Activated naive CD4-positive, alpha-beta T cell treated with anti-CD3 and anti-CD28 coated beads, Interleukin-2, amount 10 ng/mL, durations not matched to agents 7 days and 5 days (primary cell): ENCODE measurements at regions not wholly inside any gene's neighbourhood (a gene's known extent, or its start where the extent isn't known, plus 50 kb on each side); places are given as distances from the start of the nearest gene placed in this dataset.
"Not testable (repeated sequence)": the region's sequence is repeated elsewhere in the genome, so short reads cannot be mapped to it uniquely, and the experiment has no call there.

ENCODE experiments used
- CTCF ChIA-PET: fragments of 350-600 bp; sonication (Branson Sonifier 250); formaldehyde crosslinking; loops from one replicate; lab custom pipeline; 2021; ENCODE audit warnings: antibody characterized with exemption; lab: Charles Lee
- DNase-seq: peaks from one replicate; pipeline ENCODE4 v3.0.0-alpha.2; 2020
- H3K27ac Mint-ChIP-seq: one replicate; pipeline ENCODE4 v1.8.0; 2021; ENCODE audit warnings: mild to moderate bottlenecking, moderate library complexity, mixed read lengths
- H3K27me3 Mint-ChIP-seq: one replicate; pipeline ENCODE4 v1.8.0; 2021; ENCODE audit warnings: mild to moderate bottlenecking, mixed read lengths
- H3K36me3 Mint-ChIP-seq: one replicate; pipeline ENCODE4 v1.8.0; 2021; ENCODE audit warnings: mixed read lengths
- H3K4me1 Mint-ChIP-seq: one replicate; pipeline ENCODE4 v1.8.0; 2021; ENCODE audit warnings: mixed read lengths
- H3K4me3 Mint-ChIP-seq: one replicate; pipeline ENCODE4 v1.8.0; 2021; ENCODE audit warnings: mild to moderate bottlenecking, moderate library complexity, mixed read lengths
- H3K9me3 Mint-ChIP-seq: one replicate; pipeline ENCODE4 v1.8.0; 2021; ENCODE audit warnings: mixed read lengths

DNA sequence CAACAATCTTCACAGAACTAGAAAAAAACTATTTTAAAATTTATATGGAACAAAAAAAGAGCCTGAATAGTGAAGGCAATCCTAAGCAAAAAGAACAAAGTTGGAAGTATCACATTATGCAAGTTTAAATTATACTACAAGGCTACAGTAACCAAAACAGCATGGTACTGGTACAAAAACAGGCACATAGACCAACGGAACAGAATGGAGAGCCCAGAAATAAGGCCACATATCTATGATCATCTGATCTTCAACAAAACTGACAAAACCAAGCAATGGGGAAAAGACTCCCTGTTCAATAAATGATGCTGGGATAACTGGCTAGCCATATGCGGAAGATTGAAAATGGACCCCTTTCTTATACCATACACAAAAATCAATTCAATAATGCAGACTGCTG lies 74.4 kb upstream of the RTN4 start:
- H3K36me3 Mint-ChIP-seq, H3K4me3 Mint-ChIP-seq, H3K9me3 Mint-ChIP-seq, CTCF ChIA-PET, H3K27ac Mint-ChIP-seq, DNase-seq, H3K4me1 Mint-ChIP-seq: not testable (repeated sequence)
- H3K27me3 Mint-ChIP-seq, result peaks cover 21% of the 10 kb centered on the region

DNA sequence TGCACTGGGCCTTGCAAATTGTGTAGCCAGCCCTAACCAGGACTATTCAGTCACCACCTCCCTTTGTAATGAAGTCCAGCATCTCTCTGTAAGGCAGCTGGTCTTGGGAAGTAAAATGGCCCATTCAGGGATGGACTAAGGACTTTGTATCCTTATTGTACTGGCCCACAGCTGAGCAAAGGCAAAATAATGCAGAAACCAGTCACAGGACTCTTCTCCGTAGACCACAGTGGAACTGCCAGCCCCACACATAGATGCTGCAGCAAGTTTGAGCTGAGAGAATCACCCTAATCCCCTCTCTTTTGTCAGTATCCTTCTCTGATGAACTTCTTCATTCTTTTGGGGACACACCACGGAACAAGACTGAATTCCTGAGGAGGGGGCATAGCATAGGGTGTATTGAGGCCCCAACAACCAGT lies 73.6 kb upstream of the RTN4 start:
- no peaks in the 10 kb centered on the region for H3K9me3 Mint-ChIP-seq
- H3K4me1 Mint-ChIP-seq, result no peaks in the 10 kb centered on the region
- H3K36me3 Mint-ChIP-seq, result no peaks in the 10 kb centered on the region
- DNase-seq, result no peak
- CTCF ChIA-PET, result no interaction called here
- H3K27ac Mint-ChIP-seq, result no peak overlapping the region
- no peak overlapping the region for H3K4me3 Mint-ChIP-seq
- H3K27me3 Mint-ChIP-seq, result peaks cover 23% of the 10 kb centered on the region

DNA sequence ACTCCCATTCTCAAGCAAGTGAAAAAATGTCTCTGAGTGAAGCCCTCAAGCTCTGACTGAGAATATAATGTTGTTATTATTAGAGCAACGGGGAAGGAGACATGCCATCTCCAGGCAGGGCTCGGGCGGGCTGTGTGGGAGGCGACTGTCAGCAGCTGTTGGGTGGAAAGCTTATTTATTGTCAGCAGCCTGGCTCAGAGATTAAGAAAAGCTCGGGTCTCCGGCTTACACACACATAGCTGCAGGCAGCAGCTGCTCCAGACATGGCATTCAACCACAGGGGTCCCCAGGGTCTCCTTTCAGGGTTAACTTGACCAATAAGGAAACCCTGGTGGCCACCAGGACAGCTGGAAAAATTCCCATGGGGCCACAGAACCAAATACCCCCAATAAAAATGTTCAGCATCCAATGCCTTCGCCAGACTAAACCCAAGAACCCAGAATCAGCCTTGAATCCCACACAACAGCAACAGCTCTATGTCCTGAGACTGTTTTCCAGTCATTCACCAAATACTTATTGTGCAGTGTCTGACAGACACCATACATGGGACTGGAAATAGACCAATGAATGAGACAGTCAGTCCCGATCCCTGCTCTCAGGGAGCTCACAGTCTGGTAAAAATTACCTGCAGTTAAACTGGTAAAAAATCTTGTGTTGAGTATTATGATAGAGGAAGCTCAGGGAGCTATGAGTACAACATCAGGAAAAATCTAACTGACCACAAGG lies 70.5 kb upstream of the RTN4 start:
- no peaks in the 10 kb centered on the region for H3K36me3 Mint-ChIP-seq
- H3K27ac Mint-ChIP-seq, result no peak overlapping the region
- peaks cover 28% of the 10 kb centered on the region for H3K27me3 Mint-ChIP-seq
- H3K4me1 Mint-ChIP-seq, result peaks cover 3% of the 10 kb centered on the region
- CTCF ChIA-PET, result no interaction called here
- no peaks in the 10 kb centered on the region for H3K9me3 Mint-ChIP-seq
- no peak for DNase-seq
- no peak overlapping the region for H3K4me3 Mint-ChIP-seq

DNA sequence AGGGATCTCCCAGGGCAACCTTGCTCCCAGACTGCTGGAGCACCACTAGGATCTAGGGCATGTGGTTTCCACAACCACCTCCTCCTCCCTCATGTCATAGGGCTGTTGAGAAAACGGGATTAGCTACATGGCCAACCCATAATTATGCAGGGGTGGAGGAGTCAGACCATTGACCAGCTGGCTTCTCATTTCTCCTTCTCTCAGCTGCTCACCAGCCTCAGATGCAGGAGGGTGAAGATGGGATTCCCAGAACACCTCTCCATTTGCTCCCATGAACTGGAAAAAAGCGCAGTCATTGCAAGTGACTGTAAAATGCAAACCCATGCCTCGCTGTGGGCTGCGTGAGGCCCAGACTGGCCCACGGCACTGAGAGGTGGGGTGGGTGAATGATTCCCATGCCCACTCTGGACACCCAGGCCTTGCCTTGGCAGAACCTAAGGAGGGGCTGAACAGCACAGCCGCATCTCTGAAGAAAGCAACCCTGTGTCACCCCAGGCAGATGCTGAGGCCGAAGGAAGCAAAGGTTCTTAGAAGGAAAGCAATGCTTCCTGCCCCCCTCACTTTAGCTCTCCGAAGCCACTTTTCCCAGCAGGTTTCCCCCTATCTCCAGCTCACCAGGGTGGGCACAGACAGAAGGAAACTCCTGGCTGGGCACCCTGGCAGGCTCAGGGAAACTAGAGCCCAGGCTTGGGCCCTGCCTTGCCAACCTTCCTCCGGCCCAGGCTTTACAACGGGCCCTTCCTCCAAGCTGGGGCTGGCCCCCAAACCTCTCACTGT lies 69.6 kb upstream of the RTN4 start:
- CTCF ChIA-PET, result interaction anchor here (2.0 kb wide), 1 partner anchor 55 kb away, joined by 5 read pairs; no protein-coding TSS in a partner anchor
- Mint-ChIP-seq H3K4me3 (no peak overlapping the region), H3K36me3 (no peaks in the 10 kb centered on the region)

DNA sequence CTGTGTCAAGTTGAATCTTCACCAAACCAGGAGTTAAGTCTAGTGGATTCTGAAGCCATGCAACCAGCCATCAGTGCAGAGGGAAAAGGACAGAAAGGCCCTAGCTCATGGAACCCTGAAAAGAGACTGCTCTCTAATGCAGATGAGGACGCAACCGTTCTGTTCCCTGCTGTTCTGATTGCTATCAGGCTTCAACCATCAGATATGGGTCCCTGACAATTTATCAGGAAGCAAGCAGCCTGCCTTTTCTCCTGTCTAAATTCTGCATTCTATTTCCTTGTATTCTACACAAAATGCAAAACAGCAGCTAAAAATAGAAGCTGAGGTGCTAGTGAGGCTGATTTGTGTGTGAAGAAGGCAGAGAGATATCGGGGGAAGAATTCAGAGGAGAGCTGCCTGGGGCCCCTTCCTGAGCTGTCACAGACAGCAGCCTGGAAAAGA lies 68.4 kb upstream of the RTN4 start:
- no peak overlapping the region for H3K4me3 Mint-ChIP-seq
- H3K27ac Mint-ChIP-seq, result no peak overlapping the region
- H3K4me1 Mint-ChIP-seq, result peaks cover 3% of the 10 kb centered on the region
- no peaks in the 10 kb centered on the region for H3K9me3 Mint-ChIP-seq
- no peaks in the 10 kb centered on the region for H3K36me3 Mint-ChIP-seq
- CTCF ChIA-PET, result interaction anchor here (2.0 kb wide), 1 partner anchor 56 kb away, joined by 5 read pairs; no protein-coding TSS in a partner anchor
- DNase-seq, result no peak
- peaks cover 28% of the 10 kb centered on the region for H3K27me3 Mint-ChIP-seq

More for the DNA sequence above, 69.6 kb upstream of the RTN4 start:
- Mint-ChIP-seq H3K27ac (peak overlapping the region; percentile 10), H3K9me3 (no peaks in the 10 kb centered on the region), H3K4me1 (peaks cover 3% of the 10 kb centered on the region), H3K27me3 (peaks cover 28% of the 10 kb centered on the region)
- DNase-seq, result no peak

DNA sequence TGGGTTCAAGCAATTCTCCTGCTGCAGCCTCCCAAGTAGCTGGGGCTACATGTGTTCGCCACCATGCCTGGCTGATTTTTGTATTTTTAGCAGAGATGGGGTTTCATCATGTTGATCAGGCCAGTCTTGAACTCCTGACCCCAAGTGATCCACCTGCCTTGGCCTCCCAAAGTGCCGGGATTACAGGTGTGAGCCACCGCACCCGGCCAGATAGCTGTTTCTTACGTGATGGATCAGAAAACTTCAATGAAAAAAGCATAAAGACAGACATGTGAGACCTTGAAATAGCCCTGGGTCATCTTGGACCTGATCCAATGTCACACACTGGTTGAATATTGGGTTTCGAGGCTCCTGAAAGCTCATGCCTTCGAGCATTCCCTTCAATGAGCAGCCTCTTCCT lies 66.7 kb upstream of the RTN4 start:
- Mint-ChIP-seq H3K27me3 (peaks cover 21% of the 10 kb centered on the region), H3K9me3 (no peaks in the 10 kb centered on the region), H3K4me1 (peaks cover 3% of the 10 kb centered on the region), H3K4me3 (no peak overlapping the region), H3K36me3 (no peaks in the 10 kb centered on the region), H3K27ac (no peak overlapping the region)
- DNase-seq, result no peak
- CTCF ChIA-PET, result no interaction called here

DNA sequence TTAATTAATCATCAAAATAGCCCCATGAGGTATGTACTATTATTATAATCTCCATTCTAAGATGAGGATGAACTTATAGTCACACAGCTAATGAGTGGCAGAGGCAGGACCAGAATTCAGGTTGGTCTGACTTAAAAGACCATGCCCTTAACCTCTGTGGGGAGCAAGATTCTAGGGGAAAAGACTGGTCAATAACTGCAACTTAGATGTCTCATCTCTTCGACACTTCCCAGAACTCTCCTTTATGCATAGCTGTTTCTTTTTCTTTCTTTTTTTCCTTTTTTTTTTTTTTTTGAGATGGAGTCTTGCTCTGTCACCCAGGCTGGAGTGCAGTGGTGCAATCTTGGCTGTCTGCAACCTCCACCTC lies 66.3 kb upstream of the RTN4 start:
- CTCF ChIA-PET, result no interaction called here
- Mint-ChIP-seq H3K27me3 (peaks cover 19% of the 10 kb centered on the region), H3K4me1 (peaks cover 3% of the 10 kb centered on the region), H3K36me3 (no peaks in the 10 kb centered on the region), H3K27ac (no peak overlapping the region), H3K4me3 (no peak overlapping the region), H3K9me3 (no peaks in the 10 kb centered on the region)
- DNase-seq, result no peak

DNA sequence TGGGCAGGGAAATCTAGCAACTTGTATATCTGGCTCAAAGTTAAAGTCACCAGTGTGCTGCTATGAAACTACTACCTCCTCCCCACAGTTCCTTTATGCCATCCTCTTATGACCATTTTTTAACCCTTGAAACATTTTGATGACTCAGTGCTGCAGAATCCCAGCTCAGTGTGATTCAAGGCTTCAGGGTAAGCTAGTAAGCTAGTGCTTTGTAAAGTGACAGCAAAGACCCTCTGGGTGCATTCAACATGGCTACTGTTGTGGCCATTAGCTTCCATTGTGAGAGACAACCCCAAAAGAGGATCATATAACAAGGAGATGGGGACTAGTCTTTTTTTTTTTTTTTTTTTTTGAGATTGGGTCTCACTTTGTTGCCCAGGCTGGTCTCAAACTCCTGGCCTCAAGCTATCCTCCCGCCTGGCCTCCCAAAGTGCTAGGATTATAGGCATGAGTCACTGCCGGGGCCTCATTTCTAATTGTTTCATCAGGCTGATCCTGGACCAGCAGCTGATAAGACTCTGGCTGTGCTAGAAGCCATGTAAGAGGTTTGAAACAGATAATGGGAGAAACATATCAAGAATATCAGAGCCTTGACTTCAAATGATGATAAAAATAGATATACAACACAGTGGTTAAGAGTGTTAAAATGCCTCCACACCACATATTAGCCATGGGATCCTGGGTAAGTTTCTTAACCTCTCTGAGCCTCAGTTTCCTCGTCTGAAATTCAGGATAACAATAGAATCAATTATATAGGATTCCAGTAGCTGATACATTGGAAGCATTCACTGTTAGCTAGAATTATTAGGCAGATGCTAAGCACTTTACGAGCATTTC lies 65.7 kb upstream of the RTN4 start:
- Mint-ChIP-seq H3K4me3 (no peak overlapping the region), H3K27me3 (peaks cover 19% of the 10 kb centered on the region), H3K4me1 (peaks cover 3% of the 10 kb centered on the region), H3K9me3 (no peaks in the 10 kb centered on the region), H3K27ac (no peak overlapping the region), H3K36me3 (no peaks in the 10 kb centered on the region)
- CTCF ChIA-PET, result no interaction called here
- DNase-seq, result no peak

DNA sequence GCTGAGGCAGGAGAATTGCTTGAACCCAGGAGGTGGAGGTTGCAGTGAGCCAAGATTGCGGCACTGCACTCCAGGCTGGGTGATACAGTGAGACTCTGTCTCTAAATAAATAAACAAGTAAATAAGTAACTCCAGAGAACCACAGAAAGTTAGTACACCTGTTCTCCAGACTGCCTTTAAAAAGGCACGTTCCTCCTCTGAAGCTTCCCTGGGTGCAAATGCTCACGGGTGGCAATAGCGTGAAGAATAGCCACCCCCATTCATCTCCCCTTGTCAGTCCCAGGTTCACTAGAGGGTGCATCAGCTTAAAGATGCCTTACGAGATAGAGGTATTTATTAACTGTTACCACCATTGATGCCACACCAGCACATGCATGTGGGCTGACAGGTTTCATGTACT lies 64.3 kb upstream of the RTN4 start:
- H3K4me3 Mint-ChIP-seq, result no peak overlapping the region
- CTCF ChIA-PET, result no interaction called here
- no peak for DNase-seq
- H3K9me3 Mint-ChIP-seq, result no peaks in the 10 kb centered on the region
- H3K27me3 Mint-ChIP-seq, result peaks cover 6% of the 10 kb centered on the region
- H3K27ac Mint-ChIP-seq, result no peak overlapping the region
- H3K4me1 Mint-ChIP-seq, result peaks cover 3% of the 10 kb centered on the region
- H3K36me3 Mint-ChIP-seq, result no peaks in the 10 kb centered on the region

DNA sequence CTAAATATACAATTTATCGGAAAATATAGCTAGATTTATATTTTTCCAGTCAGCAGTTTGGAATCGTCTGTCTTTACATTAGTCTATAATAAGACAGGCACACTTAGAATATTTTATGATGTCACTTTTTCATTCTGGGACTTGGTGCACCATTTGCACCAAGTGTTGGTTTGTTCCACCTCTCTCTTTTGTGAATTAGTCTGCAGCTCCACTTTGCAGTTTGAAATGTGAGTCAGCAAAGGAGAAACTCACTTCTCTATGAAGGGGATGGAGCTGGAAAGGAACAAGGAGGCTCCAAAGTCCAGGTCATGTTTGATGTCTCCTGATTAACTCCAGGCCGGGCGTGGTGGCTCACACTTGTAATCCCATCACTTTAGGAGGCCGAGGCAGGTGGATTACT lies 63.8 kb upstream of the RTN4 start:
- CTCF ChIA-PET, result no interaction called here
- peaks cover 5% of the 10 kb centered on the region for H3K27me3 Mint-ChIP-seq
- H3K4me3 Mint-ChIP-seq, result no peak overlapping the region
- H3K4me1 Mint-ChIP-seq, result peaks cover 3% of the 10 kb centered on the region
- H3K9me3 Mint-ChIP-seq, result no peaks in the 10 kb centered on the region
- DNase-seq, result no peak
- no peak overlapping the region for H3K27ac Mint-ChIP-seq
- H3K36me3 Mint-ChIP-seq, result no peaks in the 10 kb centered on the region

DNA sequence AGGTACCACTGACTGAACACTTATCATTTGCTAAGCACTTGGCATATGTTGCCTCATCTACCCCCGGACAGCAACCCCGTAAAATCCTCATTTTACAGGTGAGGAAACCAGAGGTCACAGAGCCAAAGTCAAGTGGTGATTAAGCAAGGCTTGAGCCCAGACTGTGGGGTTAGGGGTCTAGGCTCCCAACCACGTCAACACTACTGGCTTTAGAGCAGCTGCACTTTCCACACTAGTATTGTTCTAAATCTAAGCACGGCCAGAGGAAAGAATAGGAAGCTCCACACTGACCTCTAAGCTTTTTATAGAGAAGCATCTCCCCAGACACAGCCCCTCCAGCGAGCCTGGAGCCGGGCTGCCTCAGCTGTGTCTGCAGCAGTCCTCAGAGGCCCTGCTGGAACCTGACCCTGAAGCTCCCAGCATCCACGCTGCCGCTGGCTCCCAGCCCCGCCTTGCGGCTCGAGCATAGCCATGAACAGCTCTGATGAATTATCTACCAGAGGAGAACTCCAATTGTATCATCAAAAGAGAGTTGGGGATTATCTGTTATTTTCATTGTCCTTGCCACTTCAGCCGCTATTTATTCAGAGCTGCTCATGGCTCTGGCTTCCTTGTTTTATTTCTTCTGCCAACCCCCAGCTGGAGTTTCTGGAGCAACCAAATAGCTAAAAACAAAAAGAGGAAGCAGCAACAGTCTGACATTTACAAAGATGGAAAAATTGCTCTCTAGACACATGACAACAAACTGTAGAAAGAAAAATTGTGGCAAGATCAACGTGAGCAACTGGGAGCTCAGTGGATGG lies 62.2 kb upstream of the RTN4 start:
- H3K27me3 Mint-ChIP-seq, result no peaks in the 10 kb centered on the region
- DNase-seq, result no peak
- no peak overlapping the region for H3K4me3 Mint-ChIP-seq
- no peaks in the 10 kb centered on the region for H3K36me3 Mint-ChIP-seq
- CTCF ChIA-PET, result no interaction called here
- no peaks in the 10 kb centered on the region for H3K9me3 Mint-ChIP-seq
- no peak overlapping the region for H3K27ac Mint-ChIP-seq
- H3K4me1 Mint-ChIP-seq, result no peaks in the 10 kb centered on the region

DNA sequence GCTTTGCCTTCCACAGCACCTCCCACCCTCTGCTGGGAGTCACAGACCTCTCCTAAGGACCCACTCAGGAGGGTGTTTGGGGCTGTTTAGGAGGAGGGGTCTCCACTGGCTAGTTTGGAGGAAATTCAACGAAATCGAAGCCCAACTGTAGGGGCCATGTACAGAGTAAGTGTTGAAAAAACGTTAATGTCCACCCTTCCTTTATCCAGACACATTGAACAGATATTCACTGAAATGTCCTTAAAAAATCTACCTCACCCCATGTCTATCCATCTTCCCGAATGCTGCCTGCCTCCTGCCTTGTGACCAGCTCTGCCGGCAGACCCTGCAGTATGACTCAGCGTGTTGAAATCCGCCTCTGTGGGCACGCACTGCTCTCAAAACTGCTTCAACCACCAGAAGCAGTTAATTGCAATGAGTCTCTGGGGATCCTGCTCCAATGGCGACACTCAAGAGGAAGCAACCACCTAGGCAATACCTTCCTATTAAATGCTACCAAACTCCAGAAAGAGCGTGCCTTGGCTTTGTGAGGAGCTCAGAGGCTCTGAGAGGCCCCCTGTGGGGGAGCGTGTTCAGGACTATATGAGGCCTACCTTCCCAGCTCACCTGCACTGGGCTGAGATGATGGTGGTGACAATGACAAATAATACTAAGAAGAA lies 61.4 kb upstream of the RTN4 start:
- Mint-ChIP-seq H3K9me3 (no peaks in the 10 kb centered on the region), H3K27ac (no peak overlapping the region), H3K36me3 (no peaks in the 10 kb centered on the region), H3K4me3 (no peak overlapping the region), H3K4me1 (no peaks in the 10 kb centered on the region), H3K27me3 (no peaks in the 10 kb centered on the region)
- CTCF ChIA-PET, result no interaction called here
- no peak for DNase-seq

DNA sequence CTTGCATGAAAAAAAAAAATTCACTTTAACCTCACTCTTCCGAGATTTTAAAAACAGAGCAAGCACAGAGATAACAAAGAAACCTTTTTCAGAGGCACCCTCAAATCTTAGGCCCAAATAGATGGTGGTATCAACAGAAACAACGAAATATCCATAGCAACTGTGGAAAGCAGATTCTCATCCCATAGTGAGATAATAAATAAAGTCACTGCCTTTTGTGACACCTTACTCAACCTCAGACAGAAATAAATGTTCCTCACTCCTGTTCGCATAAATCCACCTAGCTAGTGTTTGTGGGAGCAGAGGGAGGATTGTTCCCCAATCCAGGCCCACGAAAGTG lies 60.9 kb upstream of the RTN4 start:
- Mint-ChIP-seq H3K4me1 (no peaks in the 10 kb centered on the region), H3K9me3 (no peaks in the 10 kb centered on the region), H3K27me3 (no peaks in the 10 kb centered on the region), H3K27ac (no peak overlapping the region), H3K36me3 (no peaks in the 10 kb centered on the region), H3K4me3 (no peak overlapping the region)
- CTCF ChIA-PET, result no interaction called here
- DNase-seq, result no peak
